ENCODE measurements at regions not wholly inside any gene's neighbourhood (a gene's known extent, or its start where the extent isn't known, plus 50 kb on each side); places are given as distances from the start of the nearest gene placed in this dataset.

DNA sequence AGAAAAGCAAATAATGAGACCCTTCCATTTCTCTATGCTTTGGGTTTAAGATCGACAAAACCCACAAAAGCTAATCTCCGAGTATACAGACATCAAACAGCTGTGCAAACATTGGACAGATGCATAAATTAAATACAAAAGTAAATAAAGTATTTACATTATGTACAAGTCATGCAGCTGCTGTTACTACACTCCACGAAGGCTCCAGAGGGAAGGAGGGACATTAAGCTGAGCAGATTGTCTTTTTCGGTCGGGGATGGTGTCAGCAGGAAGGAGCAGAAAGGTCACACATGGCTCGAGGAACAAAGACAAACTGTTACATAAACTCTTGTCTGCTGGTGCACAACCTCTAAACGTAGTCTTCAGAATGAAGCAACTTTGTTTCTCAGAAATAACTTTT, 88.8 kb upstream of the BARX2 start:
- no peak for TF ChIP-seq SP1 (IDR thresholded peaks at IDR 0.05; ENCODE audit: low read depth, low read length)
- no peak for TF ChIP-seq CHD1 (IDR thresholded peaks at IDR 0.05; ENCODE audit: low read depth, low read length)
- TF ChIP-seq, protein P1, sequence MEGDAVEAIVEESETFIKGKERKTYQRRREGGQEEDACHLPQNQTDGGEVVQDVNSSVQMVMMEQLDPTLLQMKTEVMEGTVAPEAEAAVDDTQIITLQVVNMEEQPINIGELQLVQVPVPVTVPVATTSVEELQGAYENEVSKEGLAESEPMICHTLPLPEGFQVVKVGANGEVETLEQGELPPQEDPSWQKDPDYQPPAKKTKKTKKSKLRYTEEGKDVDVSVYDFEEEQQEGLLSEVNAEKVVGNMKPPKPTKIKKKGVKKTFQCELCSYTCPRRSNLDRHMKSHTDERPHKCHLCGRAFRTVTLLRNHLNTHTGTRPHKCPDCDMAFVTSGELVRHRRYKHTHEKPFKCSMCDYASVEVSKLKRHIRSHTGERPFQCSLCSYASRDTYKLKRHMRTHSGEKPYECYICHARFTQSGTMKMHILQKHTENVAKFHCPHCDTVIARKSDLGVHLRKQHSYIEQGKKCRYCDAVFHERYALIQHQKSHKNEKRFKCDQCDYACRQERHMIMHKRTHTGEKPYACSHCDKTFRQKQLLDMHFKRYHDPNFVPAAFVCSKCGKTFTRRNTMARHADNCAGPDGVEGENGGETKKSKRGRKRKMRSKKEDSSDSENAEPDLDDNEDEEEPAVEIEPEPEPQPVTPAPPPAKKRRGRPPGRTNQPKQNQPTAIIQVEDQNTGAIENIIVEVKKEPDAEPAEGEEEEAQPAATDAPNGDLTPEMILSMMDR (IDR thresholded peaks at IDR 0.05; ENCODE audit: control extremely low read depth in 1 of 3, insufficient read depth in 1 of 3, low read depth in 1 of 3, low read length in 3 of 3): no peak
- no peak for TF ChIP-seq POLR2A (IDR thresholded peaks at IDR 0.05; ENCODE audit: control extremely low read depth in 1 of 2, low read depth in 2 of 2, low read length in 2 of 2)
- TF ChIP-seq PHF8 (conservative IDR thresholded peaks at IDR 0.05; ENCODE audit: low read depth, low read length): no peak
- TF ChIP-seq SP4 (IDR thresholded peaks at IDR 0.05; ENCODE audit: low read length): no peak
- no peak for TF ChIP-seq EZH2 (IDR thresholded peaks at IDR 0.05; ENCODE audit: low read depth, low read length, severe bottlenecking)

All from H1 (cell line).